H1 (cell line): ENCODE measurements at regions not wholly inside any gene's neighbourhood (a gene's known extent, or its start where the extent isn't known, plus 50 kb on each side); places are given as distances from the start of the nearest gene placed in this dataset.

Experiments
- CTCF ChIA-PET: fragments of 300-600 bp; sonication (Branson Sonifier 250); formaldehyde crosslinking; loops from one replicate; lab custom pipeline; 2021; ENCODE audit not compliant: partially characterized antibody; lab: Charles Lee
- POLR2A ChIA-PET: fragments of 300-600 bp; sonication (Branson Sonifier 250); formaldehyde crosslinking; loops from one replicate; lab custom pipeline; 2021; ENCODE audit warnings: inconsistent platforms; ENCODE audit not compliant: partially characterized antibody; lab: Charles Lee
- DNase-seq, 2 experiments: peaks; one replicate each; pipeline versions ENCODE4 v3.0.0 to v3.0.0-alpha.2; 2010 to 2022; ENCODE audit warnings: low spot score in 2 of 2, low read depth in 1 of 2, mixed read lengths in 1 of 2
- FAIRE-seq: peaks from 2 replicates; lab custom pipeline; 2011; peaks lifted over from hg19 to GRCh38; lab: Jason Lieb, UNC
- H2AFZ ChIP-seq: 2 replicates; pipeline ENCODE4 v1.8.1; 2012; ENCODE audit warnings: low read length, inconsistent platforms
- H2AK5ac ChIP-seq: 2 replicates; pipeline ENCODE4 v1.6.1; 2013; ENCODE audit warnings: low read depth, low read length
- H2BK120ac ChIP-seq: replicated peaks from 2 replicates; pipeline ENCODE3; 2013; ENCODE audit warnings: low read depth, low read length, inconsistent platforms
- H2BK12ac ChIP-seq: 2 replicates; pipeline ENCODE4 v1.6.1; 2013; ENCODE audit warnings: low read depth, low read length
- H2BK15ac ChIP-seq: 2 replicates; pipeline ENCODE4 v1.6.1; 2013; ENCODE audit warnings: low read length
- H2BK20ac ChIP-seq: 2 replicates; pipeline ENCODE4 v1.6.1; 2013; ENCODE audit warnings: low read length
- H2BK5ac ChIP-seq: 2 replicates; pipeline ENCODE4 v1.6.1; 2013; ENCODE audit warnings: low read depth, low read length
- H3K14ac ChIP-seq: 2 replicates; pipeline ENCODE4 v1.6.1; 2013; ENCODE audit warnings: inconsistent platforms; ENCODE audit not compliant: insufficient read length
- H3K18ac ChIP-seq: 2 replicates; pipeline ENCODE4 v1.6.1; 2013; ENCODE audit warnings: low read length; ENCODE audit errors: extremely low read depth
- H3K23ac ChIP-seq: 2 replicates; pipeline ENCODE4 v1.6.1; 2013; ENCODE audit warnings: inconsistent platforms; ENCODE audit not compliant: insufficient read length
- H3K23me2 ChIP-seq: 2 replicates; pipeline ENCODE4 v1.6.1; 2013; ENCODE audit warnings: low read depth, low read length
- H3K27ac ChIP-seq: 2 replicates; pipeline ENCODE4 v1.6.1; 2011; ENCODE audit warnings: low read depth, low read length, inconsistent platforms
- H3K27me3 ChIP-seq, 4 experiments: replicated peaks in 1 of 4; 1 replicate in 1 of 4; 2 replicates in 3 of 4; pipeline versions ENCODE4 v1.6.1 to v1.8.1; 2011 to 2013; ENCODE audit warnings: low read length in 3 of 4, mild to moderate bottlenecking in 3 of 4, inconsistent platforms in 2 of 4, mixed read lengths in 2 of 4, moderate library complexity in 1 of 4; ENCODE audit not compliant: control insufficient read depth in 3 of 4, insufficient read depth in 3 of 4; ENCODE audit errors: extremely low read depth in 1 of 4
- H3K36me3 ChIP-seq, 4 experiments: 2 replicates each; pipeline versions ENCODE4 v1.6.1 to v1.8.1; 2011 to 2013; ENCODE audit warnings: mild to moderate bottlenecking in 4 of 4, low read length in 3 of 4, moderate library complexity in 2 of 4, control low read depth in 1 of 4, inconsistent platforms in 1 of 4; ENCODE audit not compliant: insufficient read depth in 4 of 4, control insufficient read depth in 2 of 4
- H3K4ac ChIP-seq: replicated peaks from 2 replicates; pipeline ENCODE3; 2013; ENCODE audit warnings: low read length, low read depth, mixed read lengths, inconsistent platforms; ENCODE audit not compliant: insufficient read length
- H3K4me1 ChIP-seq, 4 experiments: replicated peaks in 1 of 4; 1 replicate in 1 of 4; 2 replicates in 3 of 4; pipeline versions ENCODE4 v1.6.1 to v1.8.1; 2011 to 2013; ENCODE audit warnings: low read length in 3 of 4, inconsistent platforms in 2 of 4, mixed read lengths in 1 of 4; ENCODE audit not compliant: insufficient read depth in 4 of 4, control insufficient read depth in 3 of 4
- H3K4me2 ChIP-seq, 2 experiments: 2 replicates each; pipeline versions ENCODE4 v1.6.1 to v1.8.1; 2011 to 2013; ENCODE audit warnings: low read depth in 2 of 2, low read length in 2 of 2, control low read depth in 1 of 2, inconsistent platforms in 1 of 2, mild to moderate bottlenecking in 1 of 2; ENCODE audit not compliant: insufficient read depth in 1 of 2
- H3K4me3 ChIP-seq, 4 experiments: fragments of 200-600, 300-600 bp in 1 of 4; sonication (generic), shearing (Covaris generic), sonication (Bioruptor Twin) in 1 of 4; 2 replicates each; pipeline versions ENCODE4 v1.5.1 to v1.8.1; 2011 to 2016; ENCODE audit warnings: low read length in 4 of 4, low read depth in 3 of 4, control low read depth in 2 of 4, inconsistent platforms in 2 of 4, mild to moderate bottlenecking in 2 of 4, mixed read lengths in 1 of 4, moderate library complexity in 1 of 4; ENCODE audit not compliant: insufficient read depth in 2 of 4; ENCODE audit errors: extremely low read depth in 1 of 4
- H3K56ac ChIP-seq: replicated peaks from 2 replicates; pipeline ENCODE3; 2013; ENCODE audit warnings: low read depth, mild to moderate bottlenecking, mixed read lengths, low read length, inconsistent platforms; ENCODE audit not compliant: insufficient read length
- H3K79me1 ChIP-seq: 2 replicates; pipeline ENCODE4 v1.6.1; 2013; ENCODE audit warnings: low read depth, low read length, control low read depth
- H3K79me2 ChIP-seq, 2 experiments: 2 replicates each; pipeline versions ENCODE4 v1.6.1 to v1.8.1; 2012 to 2013; ENCODE audit warnings: low read length in 2 of 2, mild to moderate bottlenecking in 2 of 2, inconsistent platforms in 1 of 2; ENCODE audit not compliant: insufficient read depth in 2 of 2, control insufficient read depth in 1 of 2
- H3K9ac ChIP-seq, 4 experiments: replicated peaks in 1 of 4; 1 replicate in 1 of 4; 2 replicates in 3 of 4; pipeline versions ENCODE4 v1.6.1 to v1.8.1; 2011 to 2013; ENCODE audit warnings: low read depth in 3 of 4, low read length in 3 of 4, control low read depth in 2 of 4, mild to moderate bottlenecking in 2 of 4, moderate library complexity in 2 of 4, inconsistent platforms in 1 of 4; ENCODE audit errors: extremely low read depth in 1 of 4
- H3K9me3 ChIP-seq, 2 experiments: 2 replicates each; pipeline versions ENCODE4 v1.6.1 to v1.8.1; 2012 to 2013; ENCODE audit warnings: mild to moderate bottlenecking in 2 of 2, moderate library complexity in 2 of 2, control low read depth in 1 of 2, inconsistent platforms in 1 of 2, low read depth in 1 of 2, low read length in 1 of 2, mixed read lengths in 1 of 2; ENCODE audit not compliant: insufficient read depth in 2 of 2
- H4K20me1 ChIP-seq, 2 experiments: replicated peaks in 1 of 2; 2 replicates each; pipeline versions ENCODE3 to v1.8.1; 2011 to 2013; ENCODE audit warnings: inconsistent platforms in 2 of 2, low read length in 2 of 2, mild to moderate bottlenecking in 1 of 2; ENCODE audit not compliant: insufficient read depth in 2 of 2, control insufficient read depth in 1 of 2
- H4K5ac ChIP-seq: 2 replicates; pipeline ENCODE4 v1.6.1; 2013; ENCODE audit warnings: low read length, low read depth, mixed read lengths, inconsistent platforms; ENCODE audit not compliant: insufficient read length
- H4K8ac ChIP-seq: 2 replicates; pipeline ENCODE4 v1.8.0; 2013; ENCODE audit warnings: mild to moderate bottlenecking, moderate library complexity, low read length, inconsistent platforms; ENCODE audit not compliant: insufficient read depth; ENCODE audit errors: extremely low read depth
- H4K91ac ChIP-seq: replicated peaks from 2 replicates; pipeline ENCODE3; 2013; ENCODE audit warnings: low read length, mixed read lengths, inconsistent platforms; ENCODE audit not compliant: insufficient read length
- HDAC6 ChIP-seq: IDR thresholded peaks from one replicate; pipeline ENCODE4 v1.7.1; 2012; ENCODE audit warnings: low read depth, mild to moderate bottlenecking, inconsistent platforms, low read length, moderate library complexity
- KDM1A ChIP-seq: fragments of 200-600, 300-600 bp; sonication (generic); IDR thresholded peaks from 2 replicates; pipeline ENCODE4 v1.7.1; 2016; ENCODE audit warnings: mild to moderate bottlenecking, low read length, borderline replicate concordance
- NANOG ChIP-seq: IDR thresholded peaks from 2 replicates; pipeline ENCODE4 v1.6.1; 2011; ENCODE audit warnings: low read length, low read depth, mild to moderate bottlenecking, inconsistent platforms; ENCODE audit not compliant: insufficient read depth, poor library complexity, severe bottlenecking
- SIRT6 ChIP-seq: IDR thresholded peaks from one replicate; pipeline ENCODE4 v1.7.1; 2012; ENCODE audit warnings: low read length, inconsistent platforms
- SP4 ChIP-seq: IDR thresholded peaks from 2 replicates; pipeline ENCODE4 v1.6.1; 2012; ENCODE audit warnings: low read length, inconsistent platforms
- WGBS, 2 experiments: shearing (Covaris generic) in 1 of 2; methylation state at CpG; one replicate each; pipeline versions ENCODE4 v1.1.6 to v1.1.7; 2013 to 2015; ENCODE audit warnings: low lambda C conversion rate in 2 of 2, mixed read lengths in 2 of 2, inconsistent platforms in 1 of 2, low coverage in 1 of 2, missing lambda C conversion rate in 1 of 2; ENCODE audit not compliant: insufficient replicate concordance in 2 of 2, insufficient coverage in 1 of 2, insufficient read length in 1 of 2; ENCODE audit errors: extremely low coverage in 1 of 2, missing lambda C conversion rate in 1 of 2; 5-methylcytosine and 5-hydroxymethylcytosine counted together
- TF ChIP-seq, protein P1 (sequence below): IDR thresholded peaks from 2 replicates; pipeline ENCODE4 v1.6.1; 2011; ENCODE audit warnings: low read length, improper control_type of control experiment

DNA sequence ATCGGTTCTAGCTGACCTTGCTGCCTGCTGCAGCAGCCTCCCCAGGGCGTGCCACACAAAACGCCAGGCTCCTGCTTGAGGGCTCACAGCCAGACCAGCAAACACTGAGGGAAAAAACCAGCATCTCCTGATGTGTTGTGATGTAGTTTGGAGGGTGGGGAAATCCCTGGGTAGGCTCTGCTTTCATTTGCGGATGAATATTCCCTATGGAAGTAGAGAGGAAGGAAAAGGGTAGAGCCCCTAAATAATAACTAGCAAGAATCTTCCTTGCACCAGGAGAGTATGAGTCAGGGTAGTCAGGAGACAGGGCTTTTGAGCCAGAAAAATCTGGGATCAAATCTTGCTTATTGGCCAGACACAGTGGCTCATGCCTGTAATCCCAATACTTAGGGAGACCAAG, 545.3 kb downstream of the RFC3 start:
- no peaks in the 10 kb centered on the region for H3K79me1 ChIP-seq
- FAIRE-seq: no peak
- no peaks in the 10 kb centered on the region for H3K36me3 ChIP-seq
- DNase-seq: no peak
- no peak overlapping the region for H2BK20ac ChIP-seq
- no peak overlapping the region for H3K4ac ChIP-seq
- H4K20me1 ChIP-seq: no peaks in the 10 kb centered on the region
- H4K8ac ChIP-seq: no peak overlapping the region
- no peak overlapping the region for H3K4me2 ChIP-seq
- no peak overlapping the region for H3K27ac ChIP-seq
- no peak overlapping the region for H3K18ac ChIP-seq
- no peak overlapping the region for H2BK5ac ChIP-seq
- no peak overlapping the region for H3K4me3 ChIP-seq
- no peak overlapping the region for H2AK5ac ChIP-seq
- H4K91ac ChIP-seq: no peak overlapping the region
- H3K14ac ChIP-seq: no peak overlapping the region
- ChIA-PET CTCF (interaction anchor here (1.0 kb wide), 1 partner anchor 342 kb away, joined by 3 read pairs; no protein-coding TSS in a partner anchor), POLR2A (no interaction called here)
- no peak overlapping the region for H2AFZ ChIP-seq
- H2BK120ac ChIP-seq: no peak overlapping the region
- H2BK15ac ChIP-seq: no peak overlapping the region
- no peaks in the 10 kb centered on the region for H3K27me3 ChIP-seq
- H3K4me1 ChIP-seq: no peaks in the 10 kb centered on the region
- no peak overlapping the region for H3K9ac ChIP-seq
- no peak overlapping the region for H3K23ac ChIP-seq
- no peak overlapping the region for H2BK12ac ChIP-seq
- 82% methylated on average over 4 of the region's 4 CpGs; no CpG with 5 or more reads in 1 of the 2 experiments for WGBS, 2 experiments
- no peak overlapping the region for H4K5ac ChIP-seq
- H3K9me3 ChIP-seq: no peaks in the 10 kb centered on the region
- no peak overlapping the region for H3K56ac ChIP-seq
- H3K79me2 ChIP-seq: no peaks in the 10 kb centered on the region
- H3K23me2 ChIP-seq: no peaks in the 10 kb centered on the region
- TF ChIP-seq SP4: no peak
- TF ChIP-seq, protein P1, sequence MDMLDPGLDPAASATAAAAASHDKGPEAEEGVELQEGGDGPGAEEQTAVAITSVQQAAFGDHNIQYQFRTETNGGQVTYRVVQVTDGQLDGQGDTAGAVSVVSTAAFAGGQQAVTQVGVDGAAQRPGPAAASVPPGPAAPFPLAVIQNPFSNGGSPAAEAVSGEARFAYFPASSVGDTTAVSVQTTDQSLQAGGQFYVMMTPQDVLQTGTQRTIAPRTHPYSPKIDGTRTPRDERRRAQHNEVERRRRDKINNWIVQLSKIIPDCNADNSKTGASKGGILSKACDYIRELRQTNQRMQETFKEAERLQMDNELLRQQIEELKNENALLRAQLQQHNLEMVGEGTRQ: no peak
- no peak for TF ChIP-seq SIRT6
- no peak for TF ChIP-seq HDAC6
- TF ChIP-seq KDM1A: no peak
- no peak for TF ChIP-seq NANOG
